Neural crest cell (in vitro differentiated cells): ENCODE measurements at regions not wholly inside any gene's neighbourhood (a gene's known extent, or its start where the extent isn't known, plus 50 kb on each side); places are given as distances from the start of the nearest gene placed in this dataset.

Experiments
- DNase-seq: peaks from one replicate; pipeline ENCODE4 v3.0.0; 2021; ENCODE audit warnings: low read depth, mixed read lengths, low spot score
- H3K27ac Mint-ChIP-seq: one replicate; pipeline ENCODE4 v1.8.0; 2021; ENCODE audit warnings: mild to moderate bottlenecking, mixed read lengths; ENCODE audit not compliant: unreplicated experiment
- H3K27me3 Mint-ChIP-seq: 2 replicates; pipeline ENCODE4 v1.8.0; 2021; ENCODE audit warnings: low read depth, mild to moderate bottlenecking, mixed read lengths
- H3K36me3 Mint-ChIP-seq: 2 replicates; pipeline ENCODE4 v1.8.0; 2021; ENCODE audit warnings: low read depth, mild to moderate bottlenecking, mixed read lengths
- H3K4me1 Mint-ChIP-seq: 2 replicates; pipeline ENCODE4 v1.8.0; 2021; ENCODE audit warnings: mixed read lengths
- H3K4me3 Mint-ChIP-seq: one replicate; pipeline ENCODE4 v1.8.0; 2021; ENCODE audit warnings: mild to moderate bottlenecking, mixed read lengths
- H3K9me3 Mint-ChIP-seq: 2 replicates; pipeline ENCODE4 v1.8.0; 2021; ENCODE audit warnings: mixed read lengths
- TF ChIP-seq, protein P1 (sequence below): fragments of 200-600 bp; sonication (generic); conservative IDR thresholded peaks from 2 replicates; pipeline ENCODE4 v1.5.0; 2021; ENCODE audit warnings: antibody characterized with exemption, mild to moderate bottlenecking

DNA sequence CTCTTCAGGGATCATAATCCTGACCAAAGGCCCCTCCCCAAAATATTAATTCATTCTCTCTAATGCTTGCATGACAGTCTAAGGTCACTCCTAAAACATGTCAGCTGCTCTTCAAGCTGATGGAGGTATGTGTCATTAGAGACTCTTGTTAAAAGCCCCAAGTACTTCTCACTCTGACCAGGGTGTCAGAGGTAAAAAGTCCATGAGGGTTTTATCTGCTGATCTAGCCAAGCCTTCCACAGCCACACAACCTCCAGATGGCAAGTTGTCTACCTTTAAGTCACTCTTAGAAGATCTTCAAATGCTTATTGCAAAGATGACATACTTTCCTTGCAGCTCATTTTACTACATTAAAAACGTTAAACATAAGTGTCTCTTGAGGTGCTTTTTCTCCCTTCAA is 83.6 kb upstream of the ETAA1 start:
- Mint-ChIP-seq H3K9me3 (no peaks in the 10 kb centered on the region), H3K4me3 (no peak overlapping the region), H3K27ac (no peak overlapping the region), H3K36me3 (no peaks in the 10 kb centered on the region), H3K4me1 (peaks cover 7% of the 10 kb centered on the region), H3K27me3 (no peaks in the 10 kb centered on the region)
- TF ChIP-seq, protein P1, sequence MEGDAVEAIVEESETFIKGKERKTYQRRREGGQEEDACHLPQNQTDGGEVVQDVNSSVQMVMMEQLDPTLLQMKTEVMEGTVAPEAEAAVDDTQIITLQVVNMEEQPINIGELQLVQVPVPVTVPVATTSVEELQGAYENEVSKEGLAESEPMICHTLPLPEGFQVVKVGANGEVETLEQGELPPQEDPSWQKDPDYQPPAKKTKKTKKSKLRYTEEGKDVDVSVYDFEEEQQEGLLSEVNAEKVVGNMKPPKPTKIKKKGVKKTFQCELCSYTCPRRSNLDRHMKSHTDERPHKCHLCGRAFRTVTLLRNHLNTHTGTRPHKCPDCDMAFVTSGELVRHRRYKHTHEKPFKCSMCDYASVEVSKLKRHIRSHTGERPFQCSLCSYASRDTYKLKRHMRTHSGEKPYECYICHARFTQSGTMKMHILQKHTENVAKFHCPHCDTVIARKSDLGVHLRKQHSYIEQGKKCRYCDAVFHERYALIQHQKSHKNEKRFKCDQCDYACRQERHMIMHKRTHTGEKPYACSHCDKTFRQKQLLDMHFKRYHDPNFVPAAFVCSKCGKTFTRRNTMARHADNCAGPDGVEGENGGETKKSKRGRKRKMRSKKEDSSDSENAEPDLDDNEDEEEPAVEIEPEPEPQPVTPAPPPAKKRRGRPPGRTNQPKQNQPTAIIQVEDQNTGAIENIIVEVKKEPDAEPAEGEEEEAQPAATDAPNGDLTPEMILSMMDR = no peak
- no peak for DNase-seq

DNA sequence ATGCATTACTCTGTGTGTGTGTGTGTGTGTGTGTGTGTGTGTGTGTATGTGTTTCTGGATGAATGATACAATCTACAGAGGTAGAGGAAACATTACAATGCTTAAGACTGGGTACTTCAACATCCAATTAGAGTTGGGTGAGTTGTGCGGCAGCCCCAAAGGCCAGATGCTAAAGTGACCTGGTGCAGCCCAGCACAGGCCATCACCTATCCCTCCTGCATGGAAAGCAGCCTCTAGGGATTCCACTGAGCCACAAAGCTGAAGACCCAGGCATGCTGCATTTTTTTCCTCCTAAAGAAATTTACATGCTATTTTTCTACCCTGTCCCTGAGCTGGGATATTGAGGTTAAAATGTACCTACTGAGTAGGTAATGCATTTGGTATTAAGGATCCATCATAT is 79.1 kb upstream of the ETAA1 start:
- Mint-ChIP-seq H3K27me3 (no peaks in the 10 kb centered on the region), H3K4me3 (no peak overlapping the region), H3K4me1 (peaks cover 19% of the 10 kb centered on the region), H3K36me3 (no peaks in the 10 kb centered on the region), H3K27ac (no peak overlapping the region), H3K9me3 (no peaks in the 10 kb centered on the region)
- DNase-seq = no peak
- TF ChIP-seq, protein P1 = no peak

DNA sequence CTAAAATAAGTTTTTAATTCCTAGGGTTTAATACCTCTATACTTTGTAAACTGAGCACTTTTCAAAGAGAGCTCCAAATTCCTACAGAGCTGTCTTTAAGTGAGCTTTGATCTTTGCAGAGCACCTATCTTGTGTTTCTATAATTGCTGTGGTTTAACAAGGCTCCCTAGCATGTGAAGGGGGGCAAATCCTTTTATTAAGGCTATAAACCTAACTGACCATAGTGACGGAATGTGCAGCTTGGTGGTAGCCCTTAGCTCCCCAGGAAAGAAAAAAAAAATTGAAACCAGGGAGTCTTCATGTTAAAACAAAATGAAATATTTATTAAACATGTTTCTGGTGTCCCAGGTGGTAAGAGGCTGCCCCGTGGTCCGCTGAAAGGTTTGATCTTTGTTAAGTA is 78.6 kb upstream of the ETAA1 start:
- TF ChIP-seq, protein P1 = no peak
- Mint-ChIP-seq H3K36me3 (no peaks in the 10 kb centered on the region), H3K9me3 (no peaks in the 10 kb centered on the region), H3K4me1 (peaks cover 22% of the 10 kb centered on the region), H3K27me3 (no peaks in the 10 kb centered on the region), H3K27ac (no peak overlapping the region), H3K4me3 (no peak overlapping the region)
- DNase-seq = no peak

DNA sequence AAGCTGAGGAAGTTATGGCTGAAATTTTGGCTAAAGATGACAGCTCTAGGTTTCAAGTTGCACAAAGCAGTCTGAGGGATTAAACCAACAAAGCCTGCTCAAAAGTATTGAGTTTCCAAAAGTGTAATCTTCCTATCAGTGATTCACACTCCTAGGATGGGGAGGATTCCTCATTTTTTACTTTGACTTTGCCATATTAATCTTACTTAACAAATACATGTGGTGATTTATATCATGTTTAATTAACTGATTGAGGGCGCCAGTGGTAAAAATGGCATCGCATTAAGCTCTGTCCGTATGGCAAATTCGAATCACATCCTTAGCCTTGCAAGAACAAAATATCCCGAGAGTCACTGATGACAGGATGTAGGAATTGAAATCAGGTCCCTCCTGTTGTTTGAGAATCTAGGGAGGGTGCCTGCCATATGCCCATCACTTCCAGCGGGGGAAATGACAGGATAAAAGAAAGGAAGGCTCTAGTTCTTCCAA is 78.1 kb upstream of the ETAA1 start:
- TF ChIP-seq, protein P1 = no peak
- no peaks in the 10 kb centered on the region for H3K9me3 Mint-ChIP-seq
- H3K4me3 Mint-ChIP-seq = no peak overlapping the region
- H3K27me3 Mint-ChIP-seq = no peaks in the 10 kb centered on the region
- no peaks in the 10 kb centered on the region for H3K36me3 Mint-ChIP-seq
- peak overlapping the region; percentile 29 for H3K27ac Mint-ChIP-seq
- DNase-seq = no peak
- peaks cover 22% of the 10 kb centered on the region for H3K4me1 Mint-ChIP-seq

- H3K27ac Mint-ChIP-seq = no peak overlapping the region
- no peak overlapping the region for H3K4me3 Mint-ChIP-seq
- TF ChIP-seq, protein P1 = no peak
- H3K9me3 Mint-ChIP-seq = no peaks in the 10 kb centered on the region
- H3K4me1 Mint-ChIP-seq = peaks cover 22% of the 10 kb centered on the region
- no peak for DNase-seq
- H3K27me3 Mint-ChIP-seq = peaks cover 5% of the 10 kb centered on the region
- H3K36me3 Mint-ChIP-seq = no peaks in the 10 kb centered on the region
Observed at GRCh38 chr2:67320861-67321587, 76.1 kb upstream of the ETAA1 start.
